Activated B cell treated with CpG ODN at 0.5 μM for 24 hours (primary cell): ENCODE measurements at regions not wholly inside any gene's neighbourhood (a gene's known extent, or its start where the extent isn't known, plus 50 kb on each side); places are given as distances from the start of the nearest gene placed in this dataset.

Experiments
- ATAC-seq: fragments of 200-7000 bp; cut with Tn5 transposase; one replicate; pipeline ENCODE4 v1.10.0; 2021; ENCODE audit warnings: low read depth, mild to moderate bottlenecking, moderate library complexity
- CTCF ChIA-PET: fragments of 350-600 bp; sonication (Branson Sonifier 250); formaldehyde crosslinking; loops from one replicate; lab custom pipeline; 2021; ENCODE audit warnings: antibody characterized with exemption; lab: Charles Lee
- POLR2A ChIA-PET: fragments of 350-600 bp; sonication (Branson Sonifier 250); formaldehyde crosslinking; loops from one replicate; lab custom pipeline; 2021; ENCODE audit warnings: antibody characterized with exemption; lab: Charles Lee
- DNase-seq: peaks from one replicate; pipeline ENCODE4 v3.0.0; 2022
- H3K27ac Mint-ChIP-seq: one replicate; pipeline ENCODE4 v1.8.0; 2020; ENCODE audit warnings: mixed read lengths
- H3K27me3 Mint-ChIP-seq: one replicate; pipeline ENCODE4 v1.8.0; 2021; ENCODE audit warnings: mixed read lengths
- H3K36me3 Mint-ChIP-seq: one replicate; pipeline ENCODE4 v1.8.0; 2021; ENCODE audit warnings: low read depth, mixed read lengths
- H3K4me1 Mint-ChIP-seq: one replicate; pipeline ENCODE4 v1.8.0; 2021; ENCODE audit warnings: mixed read lengths
- H3K4me3 Mint-ChIP-seq: one replicate; pipeline ENCODE4 v1.8.0; 2020; ENCODE audit warnings: mild to moderate bottlenecking, mixed read lengths
- H3K9me3 Mint-ChIP-seq: one replicate; pipeline ENCODE4 v1.8.0; 2020; ENCODE audit warnings: mixed read lengths
- CTCF ChIP-seq: fragments of 200-600 bp; IDR thresholded peaks from one replicate; pipeline ENCODE4 v1.8.0; 2022; ENCODE audit warnings: antibody characterized with exemption, mild to moderate bottlenecking
- intact Hi-C: fragments of 100-400 bp; cut with micrococcal nuclease; formaldehyde crosslinking; loops from one replicate; pipeline ENCODE4 v1.15.1; 2024

DNA sequence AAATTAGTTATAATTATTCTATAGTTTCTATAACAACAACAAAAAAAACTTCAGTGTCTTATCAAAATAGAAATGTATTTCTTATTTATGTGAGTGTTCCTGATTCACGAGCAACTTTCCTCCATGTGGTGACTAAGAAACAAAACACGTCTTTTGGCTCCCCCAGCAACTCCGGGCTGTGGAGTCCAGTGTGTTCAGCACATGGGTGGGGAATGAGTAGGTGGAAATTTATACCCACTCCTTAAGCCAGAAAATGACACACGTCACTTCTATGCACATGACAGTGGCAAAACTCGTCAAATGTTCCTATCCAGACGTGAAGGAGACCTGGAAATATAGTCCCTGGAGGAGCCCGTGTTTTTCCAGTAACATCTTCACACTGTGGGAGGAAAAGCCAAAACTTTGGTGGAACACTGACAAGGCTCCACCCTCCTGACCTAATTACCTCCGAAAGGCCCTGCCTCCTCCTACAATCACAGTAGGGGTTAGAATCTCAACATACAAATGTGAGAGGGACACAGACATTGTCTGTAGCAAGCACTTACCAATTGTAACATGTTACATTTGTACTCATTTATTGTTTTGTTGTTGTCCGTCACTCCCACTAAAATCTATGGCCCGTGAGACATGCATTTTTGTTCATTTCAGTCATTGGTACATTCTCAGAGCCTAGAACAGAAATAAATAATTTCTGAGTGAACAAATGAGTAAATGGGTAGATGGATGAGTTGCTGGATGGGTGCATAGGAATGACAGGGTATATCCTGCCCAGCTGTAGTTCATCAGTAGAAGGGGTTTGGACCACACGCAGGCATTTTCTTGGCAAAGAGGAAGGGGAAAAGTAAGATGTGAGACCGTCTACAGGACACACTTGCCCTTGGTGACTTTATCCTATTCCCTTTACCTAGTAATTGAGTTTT, 605.8 kb upstream of the TENM3 start:
- Mint-ChIP-seq H3K4me3 (no peak overlapping the region), H3K27ac (no peak overlapping the region), H3K27me3 (no peaks in the 10 kb centered on the region), H3K4me1 (no peaks in the 10 kb centered on the region), H3K36me3 (no peaks in the 10 kb centered on the region), H3K9me3 (no peaks in the 10 kb centered on the region)
- ChIA-PET POLR2A (no interaction called here), CTCF (no interaction called here)
- DNase-seq (no peak), ATAC-seq (no peak)
- intact Hi-C loops: no loop called here
- TF ChIP-seq CTCF: no peak

DNA sequence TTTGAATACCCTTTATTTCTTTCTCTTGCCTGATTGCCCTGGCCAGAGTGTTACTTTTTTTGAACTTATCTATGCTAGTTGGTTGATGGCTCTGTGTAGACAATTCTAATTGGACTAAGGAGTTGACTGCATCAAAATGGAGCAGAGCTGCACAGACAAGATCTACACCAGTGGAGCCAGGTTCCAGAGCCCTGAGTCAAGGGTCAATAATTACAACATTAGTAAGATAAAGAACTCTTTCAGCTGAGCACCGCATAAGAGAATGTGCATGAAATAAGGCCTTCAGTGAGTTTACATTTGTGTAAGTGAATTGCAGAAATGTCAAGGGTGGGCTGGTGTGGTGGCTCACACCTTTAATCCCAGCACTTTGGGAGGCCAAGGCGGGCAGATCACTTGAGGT, 599.7 kb upstream of the TENM3 start:
- no peak for ATAC-seq
- no peak overlapping the region for H3K4me3 Mint-ChIP-seq

GRCh38 chr4:181645489-181645888, 597.7 kb upstream of the TENM3 start:
- intact Hi-C loops: no loop called here
- ATAC-seq (no peak), DNase-seq (no peak)
- POLR2A ChIA-PET: no interaction called here
- Mint-ChIP-seq H3K4me1 (no peaks in the 10 kb centered on the region), H3K9me3 (peaks cover 9% of the 10 kb centered on the region), H3K27ac (no peak overlapping the region), H3K36me3 (no peaks in the 10 kb centered on the region), H3K4me3 (no peak overlapping the region), H3K27me3 (no peaks in the 10 kb centered on the region)
- TF ChIP-seq CTCF: no peak
- CTCF ChIA-PET: no interaction called here

More for the DNA sequence above, 599.7 kb upstream of the TENM3 start:
- Mint-ChIP-seq H3K27ac (no peak overlapping the region), H3K36me3 (no peaks in the 10 kb centered on the region), H3K9me3 (peaks cover 5% of the 10 kb centered on the region), H3K27me3 (no peaks in the 10 kb centered on the region), H3K4me1 (no peaks in the 10 kb centered on the region)
- POLR2A ChIA-PET: no interaction called here
- DNase-seq: no peak
- TF ChIP-seq CTCF: no peak
- CTCF ChIA-PET: no interaction called here
- intact Hi-C loops: no loop called here

GRCh38 chr4:181646864-181647263, 596.3 kb upstream of the TENM3 start:
- Mint-ChIP-seq H3K4me3 (no peak overlapping the region), H3K9me3 (peaks cover 9% of the 10 kb centered on the region), H3K36me3 (no peaks in the 10 kb centered on the region), H3K4me1 (no peaks in the 10 kb centered on the region), H3K27ac (no peak overlapping the region), H3K27me3 (no peaks in the 10 kb centered on the region)
- DNase-seq: no peak
- ChIA-PET POLR2A (no interaction called here), CTCF (no interaction called here)
- ATAC-seq: no peak
- no peak for TF ChIP-seq CTCF
- intact Hi-C loops: no loop called here

DNA sequence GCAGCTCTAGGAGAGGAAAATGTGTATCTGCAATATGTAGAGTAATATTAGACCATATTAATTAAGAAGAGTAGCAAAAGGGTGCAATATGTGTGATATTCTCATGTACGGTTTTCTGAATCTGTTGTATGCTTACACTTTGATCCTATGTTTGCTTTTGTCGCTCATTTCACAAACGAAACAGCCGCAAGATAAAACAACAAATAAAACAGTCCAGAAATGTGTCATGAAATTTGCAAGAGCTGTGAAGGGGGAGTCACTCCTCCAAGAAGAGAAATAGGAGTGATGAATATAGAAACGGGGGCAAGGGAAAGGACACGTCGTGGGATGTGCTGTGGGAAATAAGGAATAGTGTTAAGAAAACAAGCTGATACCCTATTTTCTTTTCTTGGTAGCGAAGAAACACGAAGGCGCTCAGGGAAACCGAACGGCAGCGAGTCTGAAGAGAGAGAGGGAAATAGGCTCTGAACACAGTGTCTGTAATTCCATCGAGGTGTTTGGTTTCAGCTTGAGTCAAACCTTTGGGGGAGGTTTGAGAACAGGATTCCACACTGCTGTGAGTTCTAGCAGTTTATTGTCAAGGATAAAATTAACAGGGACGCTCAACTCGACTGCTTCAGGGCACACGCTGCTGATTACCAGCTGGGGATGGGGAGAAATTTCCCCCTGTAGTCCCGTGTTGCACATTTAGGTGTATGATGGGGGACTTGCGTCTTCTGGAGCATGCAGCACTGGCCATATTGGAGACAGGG, 595.6 kb upstream of the TENM3 start:
- Mint-ChIP-seq H3K9me3 (peaks cover 9% of the 10 kb centered on the region), H3K4me1 (no peaks in the 10 kb centered on the region)
- POLR2A ChIA-PET: no interaction called here

More for the DNA sequence above, 595.6 kb upstream of the TENM3 start:
- ATAC-seq (no peak), DNase-seq (no peak)
- TF ChIP-seq CTCF: no peak
- Mint-ChIP-seq H3K27ac (no peak overlapping the region), H3K4me3 (no peak overlapping the region), H3K36me3 (no peaks in the 10 kb centered on the region), H3K27me3 (no peaks in the 10 kb centered on the region)
- intact Hi-C loops: no loop called here
- CTCF ChIA-PET: no interaction called here
